Neural progenitor cell (in vitro differentiated cells): ENCODE measurements at regions not wholly inside any gene's neighbourhood (a gene's known extent, or its start where the extent isn't known, plus 50 kb on each side); places are given as distances from the start of the nearest gene placed in this dataset.

Source experiments
- CTCF ChIP-seq: fragments of 200-600 bp; sonication (generic); IDR thresholded peaks from 2 replicates; pipeline ENCODE4 v1.5.1; 2017; ENCODE audit warnings: antibody characterized with exemption, mild to moderate bottlenecking
- EZH2 ChIP-seq: fragments of 200-600 bp; sonication (generic); IDR thresholded peaks from 2 replicates; pipeline ENCODE4 v1.6.1; 2017; ENCODE audit warnings: antibody characterized with exemption, mild to moderate bottlenecking, moderate library complexity
- EZH2phosphoT487 ChIP-seq: fragments of 200-600 bp; sonication (generic); IDR thresholded peaks from 2 replicates; pipeline ENCODE4 v1.6.1; 2017; ENCODE audit warnings: antibody characterized with exemption

GRCh38 chr4:53771326-53771725 lies 180.0 kb upstream of the LNX1 start:
- no peak for TF ChIP-seq CTCF
- no peak for TF ChIP-seq EZH2
- no peak for TF ChIP-seq EZH2phosphoT487
